HG03139 (cell line): ENCODE measurements at regions not wholly inside any gene's neighbourhood (a gene's known extent, or its start where the extent isn't known, plus 50 kb on each side); places are given as distances from the start of the nearest gene placed in this dataset.

ENCODE experiments used
- ATAC-seq: cut with Tn5 transposase; IDR thresholded peaks from one replicate; pipeline ENCODE4 v1.9.1; 2021; ENCODE audit not compliant: unreplicated experiment

- no peak for ATAC-seq
Observed at GRCh38 chr15:94535298-94536048, 304.1 kb downstream of the MCTP2 start.

- no peak for ATAC-seq
Observed at GRCh38 chr15:94536549-94536948, 305.2 kb downstream of the MCTP2 start.

GRCh38 chr15:94538280-94538679, 306.9 kb downstream of the MCTP2 start:
- no peak for ATAC-seq

GRCh38 chr15:94542391-94542790, 311.0 kb downstream of the MCTP2 start:
- ATAC-seq: no peak

GRCh38 chr15:94546808-94547207, 315.4 kb downstream of the MCTP2 start:
- ATAC-seq: no peak

GRCh38 chr15:94547711-94548110, 316.4 kb downstream of the MCTP2 start:
- no peak for ATAC-seq

GRCh38 chr15:94555841-94556519, 324.6 kb downstream of the MCTP2 start:
- ATAC-seq: no peak

- no peak for ATAC-seq
Observed at GRCh38 chr15:94561036-94561689, 329.8 kb downstream of the MCTP2 start.

- ATAC-seq: no peak
Observed at GRCh38 chr15:94563456-94563855, 332.1 kb downstream of the MCTP2 start.

GRCh38 chr15:94576889-94577533, 345.6 kb downstream of the MCTP2 start:
- peak; percentile 71 for ATAC-seq

GRCh38 chr15:94579286-94579685, 347.9 kb downstream of the MCTP2 start:
- no peak for ATAC-seq

- ATAC-seq: no peak
Observed at GRCh38 chr15:94580211-94580885, 349.0 kb downstream of the MCTP2 start.

GRCh38 chr15:94582368-94582767, 351.0 kb downstream of the MCTP2 start:
- ATAC-seq: peak; percentile 49

GRCh38 chr15:94584833-94585244, 353.5 kb downstream of the MCTP2 start:
- peak; percentile 80 for ATAC-seq

- peak; percentile 43 for ATAC-seq
Observed at GRCh38 chr15:94586099-94586498, 354.7 kb downstream of the MCTP2 start.

GRCh38 chr15:94587113-94587512, 355.8 kb downstream of the MCTP2 start:
- no peak for ATAC-seq

GRCh38 chr15:94588993-94589392, 357.6 kb downstream of the MCTP2 start:
- no peak for ATAC-seq

GRCh38 chr15:94592495-94592894, 361.1 kb downstream of the MCTP2 start:
- no peak for ATAC-seq

- ATAC-seq: no peak
Observed at GRCh38 chr15:94596707-94597106, 365.3 kb downstream of the MCTP2 start.

GRCh38 chr15:94600505-94600904, 369.1 kb downstream of the MCTP2 start:
- ATAC-seq: no peak
